ENCODE measurements at regions not wholly inside any gene's neighbourhood (a gene's known extent, or its start where the extent isn't known, plus 50 kb on each side); places are given as distances from the start of the nearest gene placed in this dataset.
A peak's percentile ranks its signal among the peaks of the same experiment; 100 is the strongest.

- no peak for DNase-seq (ENCODE audit: low spot score)
These were observed 555.8 kb upstream of the TLE4 start for GRCh38 chr9:79015951-79016350.

DNA sequence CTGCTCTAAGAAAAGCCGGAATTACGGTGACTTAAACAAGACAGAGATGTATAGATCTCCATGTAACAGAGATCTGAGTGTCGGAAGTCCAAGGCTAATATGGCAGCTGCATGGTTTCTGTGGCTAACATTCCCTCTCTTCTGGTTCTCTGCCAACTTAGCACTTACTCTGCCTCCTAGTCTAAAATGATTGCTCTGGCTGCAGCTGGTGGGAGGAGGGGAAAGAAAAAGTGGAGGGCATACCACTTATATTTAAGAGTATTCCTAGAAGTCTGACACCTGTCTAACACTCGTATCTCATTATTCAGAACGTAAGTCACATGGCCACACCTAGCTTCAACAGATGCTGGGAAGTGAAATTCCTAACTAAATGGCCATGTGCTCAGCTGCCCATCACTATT, 551.5 kb upstream of the TLE4 start:
- DNase-seq (ENCODE audit: low spot score): no peak

GRCh38 chr9:79021084-79021483, 550.7 kb upstream of the TLE4 start:
- no peak for DNase-seq (ENCODE audit: low spot score)

DNA sequence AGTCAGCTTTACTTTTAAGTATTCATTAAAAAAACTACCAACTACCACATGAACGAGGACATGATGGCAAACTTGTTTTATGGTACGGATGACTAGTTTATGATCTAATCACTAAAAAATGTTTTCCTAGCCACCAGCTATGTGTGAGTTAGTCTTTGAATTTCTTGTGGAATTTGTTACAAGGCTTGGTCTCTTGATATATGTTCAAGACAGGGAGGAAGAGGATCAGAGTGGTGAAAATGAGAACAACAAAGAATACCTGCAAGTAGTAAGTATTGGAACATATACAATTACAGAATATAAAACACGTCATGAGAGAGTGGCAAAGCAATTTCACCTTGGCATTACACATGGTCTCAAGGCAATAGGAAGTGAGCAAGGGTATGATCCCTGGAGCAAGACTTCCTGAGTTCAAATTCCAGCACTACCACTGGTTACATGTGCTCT, 548.6 kb upstream of the TLE4 start:
- DNase-seq (ENCODE audit: low spot score): peak; percentile 62

- DNase-seq (ENCODE audit: low spot score): peak; percentile 37
These were observed 545.4 kb upstream of the TLE4 start for GRCh38 chr9:79026316-79026715.

DNA sequence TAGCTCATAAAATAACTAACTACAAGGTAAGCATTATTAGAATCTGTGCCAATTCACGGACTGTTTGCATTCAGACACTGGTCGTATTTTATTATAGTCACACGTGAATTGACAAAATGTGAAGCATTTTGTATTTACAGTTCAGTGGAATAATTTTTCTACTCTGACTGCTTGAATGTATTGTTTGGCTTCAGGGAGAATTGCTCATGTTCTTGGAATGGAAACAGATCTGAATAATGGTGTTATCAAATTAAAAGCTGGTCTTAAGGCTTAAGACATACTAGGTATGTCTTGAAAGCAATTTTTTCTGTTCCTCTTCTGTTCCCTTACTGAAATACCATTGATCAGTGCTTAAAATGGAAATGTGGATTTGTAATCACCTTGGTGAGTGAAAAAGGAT, 543.7 kb upstream of the TLE4 start:
- DNase-seq (ENCODE audit: low spot score): no peak

DNA sequence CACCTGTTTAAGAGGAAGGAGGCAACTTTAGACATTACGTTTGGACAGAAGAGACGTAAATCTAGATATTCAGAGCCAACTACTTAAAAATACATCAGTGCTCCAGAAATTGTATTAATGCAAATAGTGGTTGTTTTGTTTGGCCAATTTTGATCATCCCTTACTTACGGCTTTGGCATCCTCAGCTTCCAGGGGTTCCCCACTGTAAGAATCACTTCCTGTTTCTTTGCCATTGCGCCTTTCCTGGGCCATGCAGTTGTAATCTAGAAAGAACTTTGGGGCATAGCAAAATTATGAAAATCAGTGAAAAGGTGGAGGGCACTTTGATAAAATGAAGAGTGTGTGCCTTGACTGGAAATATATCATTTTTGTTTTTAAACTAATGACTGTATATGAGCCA, 537.2 kb upstream of the TLE4 start:
- no peak for DNase-seq (ENCODE audit: low spot score)

- DNase-seq (ENCODE audit: low spot score): no peak
These were observed 534.4 kb upstream of the TLE4 start for GRCh38 chr9:79037338-79037737.

GRCh38 chr9:79040671-79041070, 531.1 kb upstream of the TLE4 start:
- no peak for DNase-seq (ENCODE audit: low spot score)

DNA sequence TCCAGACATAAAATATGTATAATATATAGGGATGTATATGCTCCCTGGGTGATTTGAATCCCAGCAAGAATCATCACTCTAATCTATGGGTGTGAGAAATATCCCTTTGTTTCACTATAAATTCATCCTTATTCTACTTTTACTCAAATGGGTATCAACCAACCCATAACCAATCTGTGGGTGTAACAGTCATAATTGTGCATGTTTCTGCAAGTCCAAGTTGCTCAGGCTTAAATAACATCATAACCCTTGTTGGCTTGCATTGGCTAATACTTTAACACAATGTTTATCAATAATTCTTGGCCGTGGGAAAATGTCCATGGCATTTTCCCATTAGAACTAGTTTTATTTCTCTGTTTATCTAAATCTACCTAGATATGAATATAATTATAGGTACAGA, 530.5 kb upstream of the TLE4 start:
- DNase-seq (ENCODE audit: low spot score): no peak

- DNase-seq (ENCODE audit: low spot score): no peak
These were observed 527.8 kb upstream of the TLE4 start for GRCh38 chr9:79043916-79044315.

GRCh38 chr9:79046401-79046800, 525.4 kb upstream of the TLE4 start:
- no peak for DNase-seq (ENCODE audit: low spot score)

DNA sequence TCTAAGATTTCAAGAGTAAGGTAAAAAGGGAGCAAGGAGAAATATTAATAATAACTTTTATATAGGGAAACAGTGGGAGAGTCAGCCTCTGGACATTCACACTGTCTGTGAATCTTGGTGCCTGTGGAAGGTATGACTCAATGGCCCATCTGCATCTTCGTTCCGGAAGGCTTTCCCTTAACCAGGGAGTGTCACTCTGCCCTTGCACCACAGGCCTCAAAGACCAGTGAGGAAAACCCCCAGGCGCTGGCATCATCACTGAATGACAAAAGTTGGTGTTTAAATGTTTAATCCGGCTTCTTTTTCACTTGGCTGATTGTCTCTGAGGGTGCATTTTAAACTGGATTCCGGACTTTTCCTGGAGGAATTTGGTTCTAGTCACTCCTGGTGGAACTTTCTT, 522.4 kb upstream of the TLE4 start:
- DNase-seq (ENCODE audit: low spot score): no peak

- no peak for DNase-seq (ENCODE audit: low spot score)
These were observed 518.2 kb upstream of the TLE4 start for GRCh38 chr9:79053598-79053997.

GRCh38 chr9:79054500-79054899, 517.3 kb upstream of the TLE4 start:
- no peak for DNase-seq (ENCODE audit: low spot score)

DNA sequence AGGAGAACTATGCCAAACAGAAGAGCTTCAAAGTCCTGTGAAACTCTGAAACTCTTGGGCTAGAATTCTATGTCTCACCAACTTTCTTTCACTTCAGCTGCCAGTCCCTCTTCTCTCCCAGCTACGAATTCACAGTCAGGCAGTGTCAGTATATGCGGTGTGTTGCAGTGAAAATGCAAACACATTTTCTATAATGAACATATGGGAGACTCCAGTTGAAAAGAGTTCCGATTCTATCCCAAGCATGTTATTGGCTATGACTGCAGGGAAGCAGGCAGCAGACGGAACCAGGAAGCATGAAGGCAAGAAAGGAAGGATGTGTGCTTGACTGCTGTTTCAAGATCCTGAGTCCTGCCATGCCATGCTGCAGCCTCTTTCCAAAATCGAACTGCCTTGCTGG, 515.7 kb upstream of the TLE4 start:
- no peak for DNase-seq (ENCODE audit: low spot score)

- DNase-seq (ENCODE audit: low spot score): no peak
These were observed 514.2 kb upstream of the TLE4 start for GRCh38 chr9:79057576-79057975.

DNA sequence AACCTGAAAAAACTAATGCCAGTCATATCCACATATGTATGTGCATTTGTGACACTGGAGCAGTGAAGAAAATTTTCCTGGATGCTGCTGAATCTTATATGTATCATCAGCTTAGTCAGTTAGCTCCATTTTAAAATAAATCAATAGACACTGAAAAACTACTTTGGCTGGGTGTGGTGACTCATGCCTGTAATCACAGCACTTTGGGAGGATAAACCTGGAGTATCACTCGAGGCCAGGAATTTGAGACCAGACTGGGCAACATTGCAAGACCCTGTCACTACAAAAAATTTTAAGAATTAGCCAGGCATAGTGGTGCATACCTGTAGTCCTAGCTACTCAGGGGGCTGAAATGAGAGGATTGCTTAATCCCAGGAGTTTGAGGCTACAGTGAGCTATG, 511.0 kb upstream of the TLE4 start:
- no peak for DNase-seq (ENCODE audit: low spot score)

DNA sequence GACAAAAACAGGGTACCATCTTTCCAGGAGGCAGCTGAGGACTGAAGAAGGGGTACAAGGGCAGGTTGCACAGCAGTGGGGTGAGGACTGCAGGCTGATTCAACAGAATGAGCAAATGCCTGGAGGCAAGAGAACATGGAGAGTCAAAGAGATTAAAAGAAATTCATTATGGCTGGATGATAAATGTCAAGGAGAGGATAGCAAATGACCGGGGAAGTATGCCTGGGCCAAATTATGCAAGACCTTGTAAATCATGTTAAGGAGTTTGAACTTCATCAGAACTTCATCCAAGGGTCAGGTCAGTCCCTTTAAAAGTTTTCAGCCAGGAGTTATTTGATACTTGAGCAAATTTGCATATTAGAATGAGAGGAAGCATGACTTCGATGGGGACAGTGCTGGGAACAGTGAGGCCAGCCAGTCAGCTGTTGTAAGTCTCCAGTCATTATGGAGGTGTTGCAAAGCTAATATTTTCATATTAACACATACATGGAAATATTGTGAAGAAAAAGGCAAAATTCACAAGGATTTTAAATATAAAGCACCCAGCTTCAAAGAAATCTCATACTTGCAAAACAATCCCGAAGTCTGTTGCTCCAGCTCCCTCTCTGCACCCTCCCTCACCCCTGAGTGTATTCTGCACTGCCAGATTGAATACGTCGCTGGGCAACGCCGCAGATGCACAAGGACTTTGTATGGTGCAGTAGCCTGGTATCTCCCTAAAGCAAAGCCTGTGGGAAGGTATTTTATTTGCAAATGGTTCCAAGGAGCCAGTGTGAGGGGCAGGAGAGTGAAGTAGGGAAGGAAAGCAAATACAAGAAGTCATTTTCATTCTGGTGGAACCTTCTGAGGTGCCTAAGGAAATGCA, 509.8 kb upstream of the TLE4 start:
- no peak for DNase-seq (ENCODE audit: low spot score)

GRCh38 chr9:79073201-79073600, 498.6 kb upstream of the TLE4 start:
- DNase-seq (ENCODE audit: low spot score): no peak

GRCh38 chr9:79080536-79080935, 491.2 kb upstream of the TLE4 start:
- no peak for DNase-seq (ENCODE audit: low spot score)

GRCh38 chr9:79083621-79084020, 488.1 kb upstream of the TLE4 start:
- no peak for DNase-seq (ENCODE audit: low spot score)

DNA sequence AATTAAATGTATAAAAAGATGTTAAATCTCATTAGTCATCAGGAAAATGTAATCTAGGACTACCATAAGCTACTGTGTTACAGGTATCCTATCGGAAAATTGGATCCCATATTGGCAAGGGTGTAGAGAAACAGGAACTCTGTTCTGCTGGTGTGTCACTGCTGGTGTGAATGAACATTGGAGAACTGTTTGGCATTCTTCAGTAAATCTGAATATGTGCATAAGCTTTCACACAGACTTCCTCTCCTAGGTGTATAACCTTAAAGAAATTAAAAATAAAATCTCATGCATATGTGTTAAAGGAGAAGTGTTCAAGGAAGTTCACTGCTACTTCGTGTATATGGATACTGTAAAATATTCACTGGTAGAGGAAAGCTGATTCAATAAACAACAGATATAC, 484.6 kb upstream of the TLE4 start:
- no peak for DNase-seq (ENCODE audit: low spot score)

- no peak for DNase-seq (ENCODE audit: low spot score)
These were observed 482.7 kb upstream of the TLE4 start for GRCh38 chr9:79089054-79089560.
